Activated CD4-positive, alpha-beta T cell treated with anti-CD3 and anti-CD28 coated beads, Interleukin-2, amount 50 U/mL, for 1 hour (primary cell): ENCODE measurements at regions not wholly inside any gene's neighbourhood (a gene's known extent, or its start where the extent isn't known, plus 50 kb on each side); places are given as distances from the start of the nearest gene placed in this dataset.

Source experiments
- DNase-seq: peaks from one replicate; pipeline ENCODE4 v3.0.0-alpha.2; 2020

- DNase-seq: no peak
Measured at GRCh38 chr16:85190572-85190971, 78.3 kb upstream of the CIBAR2 start.

GRCh38 chr16:85191341-85191965, 79.2 kb upstream of the CIBAR2 start:
- DNase-seq: no peak

- no peak for DNase-seq
Measured at GRCh38 chr16:85192238-85193114, 80.2 kb upstream of the CIBAR2 start.

GRCh38 chr16:85193115-85193493, 80.8 kb upstream of the CIBAR2 start:
- no peak for DNase-seq

GRCh38 chr16:85193876-85194275, 81.6 kb upstream of the CIBAR2 start:
- DNase-seq: no peak

GRCh38 chr16:85194307-85195270, 82.3 kb upstream of the CIBAR2 start:
- DNase-seq: no peak

- no peak for DNase-seq
Measured at GRCh38 chr16:85195271-85195647, 83.0 kb upstream of the CIBAR2 start.

- DNase-seq: no peak
Measured at GRCh38 chr16:85195900-85196772, 83.9 kb upstream of the CIBAR2 start.

- no peak for DNase-seq
Measured at GRCh38 chr16:85196976-85197375, 84.7 kb upstream of the CIBAR2 start.

GRCh38 chr16:85197611-85198566, 85.6 kb upstream of the CIBAR2 start:
- DNase-seq: no peak

GRCh38 chr16:85199069-85199725, 86.9 kb upstream of the CIBAR2 start:
- DNase-seq: no peak

GRCh38 chr16:85199880-85200279, 87.6 kb upstream of the CIBAR2 start:
- no peak for DNase-seq

- DNase-seq: no peak
Measured at GRCh38 chr16:85200471-85201278, 88.4 kb upstream of the CIBAR2 start.

GRCh38 chr16:85201574-85201973, 89.3 kb upstream of the CIBAR2 start:
- DNase-seq: no peak

- DNase-seq: no peak
Measured at GRCh38 chr16:85202051-85202601, 89.9 kb upstream of the CIBAR2 start.

- no peak for DNase-seq
Measured at GRCh38 chr16:85202631-85203461, 90.6 kb upstream of the CIBAR2 start.

- DNase-seq: no peak
Measured at GRCh38 chr16:85203462-85203813, 91.2 kb upstream of the CIBAR2 start.

GRCh38 chr16:85204242-85205010, 92.2 kb upstream of the CIBAR2 start:
- DNase-seq: no peak
